Ramos (cell line): ENCODE measurements at regions not wholly inside any gene's neighbourhood (a gene's known extent, or its start where the extent isn't known, plus 50 kb on each side); places are given as distances from the start of the nearest gene placed in this dataset.
"Not testable (repeated sequence)": the region's sequence is repeated elsewhere in the genome, so short reads cannot be mapped to it uniquely, and the experiment has no call there.

Experiments used
- in situ Hi-C: fragments of 300-500 bp; cut with MboI; formaldehyde crosslinking; loops from one replicate; pipeline ENCODE4 v1.14.3; 2022; ENCODE audit warnings: low sequenced_read_pairs; ENCODE audit not compliant: unreplicated experiment

GRCh38 chr9:103226647-103227013, 231.5 kb downstream of the CYLC2 start:
- in situ Hi-C loops = no loop called here

GRCh38 chr9:103237571-103238109, 242.5 kb downstream of the CYLC2 start:
- in situ Hi-C loops = not testable (repeated sequence)

DNA sequence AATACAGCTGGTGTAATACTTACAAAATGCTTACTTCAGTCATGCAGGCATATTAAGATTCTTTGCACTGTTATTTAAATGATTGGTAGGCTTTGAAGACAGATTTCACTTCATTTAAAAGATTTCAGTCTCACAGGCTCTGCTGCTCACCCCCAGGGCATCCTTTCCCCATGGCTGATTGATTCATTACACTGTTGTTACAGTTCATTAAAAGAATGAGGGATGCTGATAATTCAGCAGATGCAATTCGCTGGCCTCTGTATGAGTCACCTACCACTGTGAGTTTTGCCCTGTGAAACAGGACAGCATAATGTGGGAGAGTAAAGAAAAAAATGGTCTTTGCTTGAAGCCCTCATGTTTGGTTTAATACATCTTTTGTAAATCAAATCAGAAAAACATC, 246.9 kb downstream of the CYLC2 start:
- in situ Hi-C loops = no loop called here

DNA sequence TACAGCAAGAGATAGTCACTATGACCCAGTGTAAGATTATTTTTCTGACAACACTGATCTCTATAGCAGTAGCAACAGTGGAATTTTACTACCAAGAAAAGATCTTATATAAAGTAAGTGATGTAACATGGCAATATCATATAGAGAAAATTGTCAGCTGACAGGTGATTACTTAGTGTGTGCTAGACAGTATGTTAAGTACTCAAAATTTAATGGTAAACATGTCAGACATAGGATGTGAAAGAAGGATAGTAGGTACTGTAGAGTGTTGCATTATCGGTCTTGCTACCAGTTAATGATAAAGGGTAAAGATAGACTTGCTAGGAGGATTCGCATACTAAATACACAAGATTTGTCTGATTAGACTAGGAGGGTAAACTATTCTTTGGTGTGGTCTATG, 247.4 kb downstream of the CYLC2 start:
- in situ Hi-C loops = no loop called here

- in situ Hi-C loops = no loop called here
These were observed 248.4 kb downstream of the CYLC2 start for GRCh38 chr9:103243553-103243952.

GRCh38 chr9:103245369-103245768, 250.2 kb downstream of the CYLC2 start:
- in situ Hi-C loops = no loop called here

DNA sequence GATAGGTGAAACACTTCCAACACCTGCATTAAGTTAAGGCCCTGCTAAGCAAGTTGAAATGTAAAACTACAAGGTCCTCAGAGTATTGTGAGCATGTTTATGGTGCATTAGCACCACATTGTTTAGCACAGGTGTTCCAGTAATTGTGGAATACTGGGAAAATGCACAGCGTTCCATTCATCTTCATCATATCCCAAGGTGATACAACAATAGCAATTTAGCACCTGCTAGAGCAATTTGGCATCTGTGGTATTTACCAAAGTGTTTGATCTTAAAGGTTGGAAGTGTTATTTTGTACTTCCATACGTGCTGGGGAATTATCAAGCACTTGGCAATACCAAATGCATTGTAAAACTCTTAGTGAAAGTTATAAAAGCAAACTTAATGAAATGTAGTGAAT, 266.8 kb downstream of the CYLC2 start:
- in situ Hi-C loops = no loop called here

GRCh38 chr9:103266064-103266463, 270.9 kb downstream of the CYLC2 start:
- in situ Hi-C loops = no loop called here

GRCh38 chr9:103277240-103277639, 282.1 kb downstream of the CYLC2 start:
- in situ Hi-C loops = loop anchor here (10.0 kb wide), 1 partner anchor 62 kb away; no protein-coding TSS in a partner anchor

- in situ Hi-C loops = no loop called here
These were observed 286.0 kb downstream of the CYLC2 start for GRCh38 chr9:103281126-103281525.

DNA sequence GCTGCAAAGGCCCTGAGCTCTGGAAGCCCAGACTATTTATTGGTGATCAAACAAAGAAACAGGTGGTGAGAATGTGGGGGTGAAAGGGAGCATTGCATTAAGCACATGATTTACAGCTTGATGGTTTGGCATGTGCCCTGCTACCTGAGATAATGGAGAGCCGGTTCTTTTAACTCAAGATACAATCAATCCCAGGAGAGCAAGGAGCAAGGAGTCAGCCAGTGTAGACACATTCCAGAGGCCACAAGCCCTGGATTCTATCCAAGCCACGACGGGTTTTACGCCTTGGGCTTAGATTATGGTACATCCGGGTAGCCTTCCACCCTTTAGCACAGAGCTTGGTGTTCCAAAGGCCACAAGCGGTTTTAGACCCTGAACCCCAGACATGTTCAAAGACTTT, 292.2 kb downstream of the CYLC2 start:
- in situ Hi-C loops = no loop called here

- in situ Hi-C loops = no loop called here
These were observed 301.1 kb downstream of the CYLC2 start for GRCh38 chr9:103296189-103296588.

DNA sequence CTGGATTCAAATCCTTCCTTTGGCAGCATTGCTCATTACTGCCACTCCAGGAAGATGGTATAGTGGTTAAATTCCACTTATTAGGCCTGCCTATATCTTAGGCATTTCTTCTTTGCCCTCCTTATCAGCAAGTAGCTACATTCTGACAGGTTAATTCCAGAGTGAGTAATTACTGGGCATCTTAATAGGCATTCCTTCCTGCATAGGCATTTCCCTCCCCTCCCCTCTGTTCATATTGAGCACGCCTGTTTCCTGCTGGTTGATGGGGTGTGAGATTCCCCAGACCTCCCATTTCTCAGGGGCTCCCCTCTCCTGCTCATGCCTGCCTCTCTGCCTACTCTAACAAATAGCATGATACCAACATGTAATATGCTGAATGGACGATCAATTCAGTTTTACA, 305.9 kb downstream of the CYLC2 start:
- in situ Hi-C loops = no loop called here

DNA sequence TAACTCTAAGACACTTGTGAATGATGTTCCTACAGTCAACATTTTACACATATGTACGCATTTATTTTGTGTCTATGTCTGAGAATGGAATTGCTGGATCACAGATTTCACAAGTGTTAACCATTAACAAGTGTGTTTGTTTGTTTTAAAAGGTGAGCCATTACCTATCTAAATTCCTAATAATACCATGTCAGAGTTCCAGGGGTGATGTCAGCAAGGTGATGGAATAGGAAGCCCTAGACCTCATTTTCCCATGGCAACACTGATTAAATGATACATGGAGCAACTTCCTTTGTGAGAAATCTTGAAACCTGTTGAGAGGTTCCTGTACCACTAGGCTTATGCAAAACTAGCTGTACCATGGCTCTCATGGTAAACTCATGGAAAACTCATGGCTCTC, 309.7 kb downstream of the CYLC2 start:
- in situ Hi-C loops = no loop called here

DNA sequence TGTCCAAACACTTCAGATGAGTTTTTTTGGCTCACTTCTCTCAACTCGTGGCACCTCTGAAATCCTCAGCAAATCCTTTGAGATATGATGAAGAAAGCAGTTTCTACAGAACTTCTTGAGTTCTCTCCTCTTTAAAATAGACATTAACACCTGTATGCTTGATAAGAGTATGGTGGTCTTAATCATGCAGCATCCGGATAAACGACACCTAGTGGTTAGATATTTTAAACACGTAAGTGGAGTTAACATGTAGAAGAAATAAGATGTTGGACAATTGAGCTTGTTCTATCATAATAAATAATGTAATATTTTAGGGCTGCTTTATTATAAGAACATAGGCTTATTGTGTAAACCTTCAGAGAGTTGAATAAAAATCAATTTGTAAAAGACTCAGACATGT, 324.8 kb downstream of the CYLC2 start:
- in situ Hi-C loops = no loop called here

GRCh38 chr9:103323699-103324098, 328.6 kb downstream of the CYLC2 start:
- in situ Hi-C loops = no loop called here

DNA sequence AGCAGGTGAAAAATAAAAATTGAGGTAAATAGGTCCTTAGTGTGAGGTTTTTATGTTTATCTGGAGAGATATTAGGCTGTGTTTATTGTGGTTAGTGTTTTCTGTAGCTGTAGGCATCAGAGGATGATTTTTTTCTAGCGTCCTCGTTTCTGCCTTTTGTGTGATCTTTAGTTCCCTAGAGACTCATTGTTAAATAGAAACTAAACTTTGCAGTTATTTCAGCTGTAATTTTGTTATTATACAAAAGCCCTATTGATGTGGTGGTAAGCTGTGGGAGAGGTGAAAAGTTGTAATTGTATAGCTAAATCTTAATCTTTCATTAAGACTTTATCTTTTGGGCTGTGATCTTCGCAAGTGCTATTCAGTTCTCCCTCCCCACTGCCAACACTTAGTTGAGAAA, 340.3 kb downstream of the CYLC2 start:
- in situ Hi-C loops = no loop called here

- in situ Hi-C loops = no loop called here
These were observed 359.9 kb downstream of the CYLC2 start for GRCh38 chr9:103355000-103355399.

DNA sequence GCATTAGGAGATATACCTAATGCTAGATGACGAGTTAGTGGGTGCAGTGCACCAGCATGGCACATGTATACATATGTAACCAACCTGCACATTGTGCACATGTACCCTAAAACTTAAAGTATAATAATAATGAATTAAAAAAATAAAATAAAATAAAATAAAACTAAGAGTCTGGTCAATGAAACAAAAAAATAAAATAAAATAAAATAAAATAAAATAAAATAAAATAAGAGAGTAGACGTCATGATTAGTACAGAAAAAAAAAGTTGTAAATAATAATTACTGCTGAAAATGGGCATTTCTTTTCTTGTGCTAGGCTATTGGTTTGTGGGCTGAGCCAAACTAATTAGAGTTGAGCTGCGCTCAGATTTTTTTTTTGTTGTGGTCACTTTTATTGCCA, 362.8 kb downstream of the CYLC2 start:
- in situ Hi-C loops = not testable (repeated sequence)

GRCh38 chr9:103361906-103362305, 366.8 kb downstream of the CYLC2 start:
- in situ Hi-C loops = no loop called here

- in situ Hi-C loops = no loop called here
These were observed 367.9 kb downstream of the CYLC2 start for GRCh38 chr9:103362986-103363385.

DNA sequence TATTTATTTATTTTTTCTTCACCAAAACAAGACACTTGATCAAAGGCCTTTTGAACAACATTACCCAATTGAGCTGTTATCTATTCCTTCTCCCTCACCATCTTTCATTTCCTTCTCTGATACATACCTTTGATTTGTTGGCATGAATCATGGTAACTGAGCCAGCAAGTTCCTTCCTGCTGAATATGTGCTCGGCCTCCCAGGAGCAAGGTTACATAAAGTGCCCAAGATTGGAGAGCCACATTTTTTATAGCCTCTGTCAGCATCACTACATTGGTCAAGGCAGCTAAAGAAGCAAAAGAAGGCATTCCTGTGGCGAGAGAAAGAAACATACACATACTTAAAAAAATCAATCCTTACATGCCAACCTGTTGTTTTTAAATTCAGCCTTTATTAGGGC, 369.6 kb downstream of the CYLC2 start:
- in situ Hi-C loops = no loop called here

DNA sequence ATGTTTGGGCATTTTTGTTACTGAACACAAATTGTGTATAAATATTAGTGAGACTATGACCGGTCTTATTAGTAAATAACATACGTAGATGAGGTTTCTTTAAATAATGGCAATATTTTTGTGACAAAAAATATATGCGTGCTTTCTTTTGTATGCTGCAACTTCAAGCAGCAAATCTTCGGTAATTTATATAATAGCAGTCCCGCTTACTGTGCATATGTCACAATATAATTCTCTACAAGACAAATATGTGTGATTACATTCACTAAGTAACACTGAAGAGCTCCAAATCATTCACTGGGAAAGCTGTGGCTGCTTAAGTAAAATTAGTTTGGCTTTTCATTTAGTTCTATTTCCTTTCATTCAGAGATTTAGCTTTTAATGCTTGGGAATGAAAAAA, 376.0 kb downstream of the CYLC2 start:
- in situ Hi-C loops = no loop called here
